Hippocampal formation (tissue), 2 donors: ENCODE measurements at regions not wholly inside any gene's neighbourhood (a gene's known extent, or its start where the extent isn't known, plus 50 kb on each side); places are given as distances from the start of the nearest gene placed in this dataset.
"Not testable (repeated sequence)": the region's sequence is repeated elsewhere in the genome, so short reads cannot be mapped to it uniquely, and the experiment has no call there.

Experiments
- DNase-seq, 2 donors: peaks; one replicate each; lab custom pipeline; 2025; lab: John Stamatoyannopoulos, UW

DNA sequence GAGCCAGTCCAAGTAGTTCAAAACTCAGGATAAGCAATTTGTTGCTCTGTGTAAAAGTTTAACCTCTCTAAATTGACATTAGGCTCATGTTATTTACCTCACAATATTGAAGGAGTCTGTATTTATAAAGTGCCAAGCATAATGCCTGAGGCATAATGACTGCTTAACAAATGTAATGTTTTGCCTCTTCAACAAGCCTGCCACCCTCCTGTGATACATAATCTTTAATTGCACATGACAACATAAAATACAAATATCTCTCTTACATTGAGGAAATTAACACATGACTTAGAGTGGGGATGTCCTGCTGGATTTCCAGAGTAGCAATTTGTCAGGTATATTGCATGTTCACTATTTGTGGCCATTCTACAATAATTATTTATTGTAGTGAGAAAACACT, 469.2 kb upstream of the ANO5 start:
- no peak for DNase-seq

DNA sequence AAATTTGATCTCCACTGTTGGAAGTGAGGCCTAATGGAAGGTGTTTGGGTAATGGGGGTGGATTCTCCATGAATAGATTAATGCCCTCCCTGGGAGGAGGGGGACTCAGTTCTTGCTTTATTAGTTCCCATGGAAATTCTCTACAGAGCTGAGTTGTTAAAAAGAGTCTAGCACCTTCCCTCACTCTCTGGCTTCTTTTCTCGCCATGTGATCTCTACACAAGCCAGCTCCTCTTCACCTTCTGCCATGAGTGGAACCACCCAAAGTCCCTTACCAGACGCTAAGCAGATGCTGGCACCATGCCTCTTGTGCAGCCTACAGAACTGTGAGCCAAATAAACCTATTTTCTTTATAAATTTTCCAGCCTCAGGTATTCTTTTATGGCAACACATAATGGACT, 465.8 kb upstream of the ANO5 start:
- no peak for DNase-seq

DNA sequence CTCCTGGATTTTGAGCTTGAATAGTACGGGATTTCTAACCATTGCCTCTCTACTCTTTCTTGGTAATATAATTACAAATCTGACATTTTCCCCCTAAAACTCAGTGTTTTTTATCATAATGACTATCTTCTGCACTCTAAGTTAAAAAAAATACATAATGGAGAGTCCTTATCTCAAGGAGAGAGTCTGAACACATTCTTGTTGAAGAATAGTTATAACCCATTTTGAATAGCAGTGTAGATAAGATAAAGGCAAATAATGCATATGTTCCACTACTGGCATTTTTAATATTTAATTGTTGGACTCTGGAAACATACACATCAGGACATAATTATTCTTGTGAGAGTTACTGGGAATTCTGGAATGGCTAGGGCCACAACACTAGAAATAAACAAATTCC, 456.5 kb upstream of the ANO5 start:
- no peak for DNase-seq

DNA sequence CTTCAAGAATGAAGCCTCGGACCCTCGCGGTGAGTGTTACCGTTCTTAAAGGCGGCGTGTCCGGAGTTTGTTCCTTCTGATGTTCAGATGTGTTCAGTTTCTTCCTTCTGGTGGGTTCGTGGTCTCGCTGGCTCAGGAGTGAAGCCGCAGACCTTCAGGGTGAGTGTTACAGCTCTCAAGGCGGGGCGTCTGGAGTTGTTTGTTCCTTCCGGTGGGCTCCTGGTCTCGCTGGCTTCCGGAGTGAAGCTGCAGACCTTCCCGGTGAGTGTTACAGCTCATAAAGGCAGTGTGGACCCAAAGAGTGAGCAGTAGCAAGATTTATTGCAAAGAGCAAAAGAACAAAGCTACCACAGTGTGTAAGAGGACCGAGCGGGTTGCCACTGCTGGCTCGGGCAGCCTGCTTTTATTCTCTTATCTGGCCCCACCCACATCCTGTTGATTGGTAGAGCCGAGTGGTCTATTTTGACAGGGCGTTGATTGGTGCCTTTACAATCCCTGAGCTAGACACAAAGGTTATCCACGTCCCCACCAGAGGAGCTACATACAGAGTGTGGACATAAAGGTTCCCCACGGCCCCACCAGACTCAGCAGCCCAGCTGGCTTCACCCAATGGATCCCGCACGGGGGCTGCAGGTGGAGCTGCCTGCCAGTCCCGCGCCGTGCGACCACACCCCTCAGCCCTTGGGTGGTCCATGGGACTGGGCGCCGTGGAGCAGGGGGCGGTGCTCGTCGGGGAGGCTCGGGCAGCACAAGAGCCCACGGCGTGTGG, 440.2 kb upstream of the ANO5 start:
- DNase-seq = not testable (repeated sequence)

DNA sequence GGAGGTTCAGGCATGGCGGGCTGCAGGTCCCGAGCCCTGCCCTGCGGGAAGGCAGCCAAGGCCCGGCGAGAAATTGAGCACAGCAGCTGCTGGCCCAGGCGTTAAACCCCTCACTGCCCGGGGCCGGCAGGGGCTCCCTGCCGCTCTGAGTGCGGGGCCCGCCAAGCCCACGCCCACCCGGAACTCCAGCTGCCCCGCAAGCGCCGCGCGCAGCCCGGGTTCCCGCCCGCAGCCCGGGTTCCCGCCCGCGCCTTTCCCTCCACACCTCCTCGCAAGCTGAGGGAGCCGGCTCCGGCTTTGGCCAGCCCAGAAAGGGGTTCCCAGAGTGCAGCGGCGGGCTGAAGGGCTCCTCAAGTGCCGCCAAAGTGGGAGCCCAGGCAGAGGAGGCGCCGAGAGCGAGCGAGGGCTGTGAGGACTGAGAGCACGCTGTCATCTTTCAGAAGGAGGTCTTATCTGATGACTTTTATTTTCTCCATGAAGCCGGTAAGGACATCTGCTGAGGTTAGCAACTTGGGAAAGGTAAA, 439.6 kb upstream of the ANO5 start:
- not testable (repeated sequence) for DNase-seq

DNA sequence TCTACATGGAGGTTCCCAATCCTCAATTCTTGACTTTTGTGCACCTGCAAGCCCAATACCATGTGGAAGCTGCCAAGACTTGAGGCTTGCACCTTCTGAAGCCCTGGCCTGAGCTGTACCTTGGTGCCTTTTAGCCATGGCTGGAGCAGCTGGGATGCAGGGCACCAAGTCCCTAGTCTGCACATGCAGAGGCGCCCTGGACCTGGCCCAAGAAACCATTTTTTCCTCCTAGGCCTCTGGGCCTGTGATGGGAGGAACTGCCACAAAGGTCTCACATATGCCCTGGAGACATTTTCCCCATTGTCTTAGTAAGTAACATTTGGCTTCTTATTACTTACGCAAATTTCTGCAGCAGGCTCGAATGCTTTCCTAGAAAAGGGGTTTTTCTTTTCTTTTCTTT, 431.9 kb upstream of the ANO5 start:
- no peak for DNase-seq

DNA sequence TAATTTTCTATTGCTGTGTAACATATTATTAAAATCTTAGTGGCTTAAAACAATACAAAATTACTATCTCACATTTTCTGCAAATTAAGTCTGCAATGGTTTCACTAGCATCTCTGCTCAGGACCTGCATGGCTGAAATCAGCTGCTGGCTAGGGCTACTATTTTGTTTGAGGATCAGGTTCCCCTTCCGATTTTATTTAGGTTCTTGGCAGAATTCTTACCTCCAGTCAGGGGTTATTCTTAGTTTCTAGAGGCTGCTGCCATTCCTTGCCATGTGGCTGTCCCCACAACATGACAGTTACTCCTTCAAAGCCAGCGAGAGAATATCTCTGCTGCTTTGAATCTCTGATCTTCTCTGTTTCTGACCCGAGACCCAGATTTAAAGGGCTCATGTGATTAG, 424.5 kb upstream of the ANO5 start:
- DNase-seq = no peak

DNA sequence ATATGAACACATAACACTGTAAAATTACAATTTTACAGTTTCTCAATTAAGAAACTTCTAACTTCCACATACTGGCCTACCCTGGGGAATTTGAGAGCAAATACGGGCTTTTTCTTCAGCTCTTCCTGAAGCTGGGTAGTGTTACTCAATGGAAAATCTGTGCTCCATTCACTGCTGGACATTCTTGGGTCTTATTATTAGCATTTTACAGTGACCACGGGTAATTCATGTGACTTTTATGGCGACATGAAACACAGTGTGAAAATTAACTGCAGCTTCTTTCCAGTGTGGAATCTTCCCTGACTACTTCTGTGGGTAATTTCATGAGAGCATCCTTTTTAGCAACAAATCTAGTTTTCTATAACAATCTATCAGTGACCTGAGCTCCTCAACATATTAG, 423.7 kb upstream of the ANO5 start:
- DNase-seq = no peak

DNA sequence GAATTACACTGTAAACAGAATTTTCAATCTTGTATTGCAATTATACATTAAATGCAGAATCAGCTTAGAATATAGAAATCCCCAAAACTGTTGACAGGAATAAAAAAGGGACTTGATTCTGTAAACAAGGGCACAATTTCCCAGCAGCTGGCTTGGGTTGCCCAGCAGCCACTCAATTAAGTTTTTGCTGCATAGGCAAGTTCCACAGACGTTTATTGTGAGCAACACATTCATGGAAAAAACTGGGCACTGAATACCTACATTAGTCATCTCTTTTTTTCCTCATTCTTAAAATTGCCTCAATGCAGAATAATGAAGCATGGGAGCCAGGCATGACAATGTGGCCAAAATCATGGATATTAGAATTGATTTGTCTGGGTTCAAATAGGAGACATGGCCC, 421.8 kb upstream of the ANO5 start:
- peak in 1 of 2 donors; percentile 63 for DNase-seq

DNA sequence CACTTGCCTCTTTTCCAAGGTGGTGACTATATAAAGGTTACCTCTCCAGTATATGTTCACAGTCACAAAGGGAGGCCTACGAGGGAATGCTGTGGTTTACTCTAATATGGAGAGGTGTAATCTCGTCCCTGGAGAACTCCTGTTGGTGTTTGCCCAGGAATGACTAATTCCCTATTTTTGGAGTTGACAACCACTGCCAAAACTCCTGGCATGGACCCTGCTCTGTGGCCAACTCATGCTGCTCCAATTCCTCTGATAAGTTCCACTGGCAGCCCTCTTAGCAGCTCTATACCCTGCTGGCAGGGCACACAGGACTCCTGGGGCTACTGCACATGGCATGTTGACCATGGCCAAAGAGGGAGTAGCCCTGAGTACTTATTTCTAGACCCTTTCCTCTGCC, 418.7 kb upstream of the ANO5 start:
- no peak for DNase-seq

DNA sequence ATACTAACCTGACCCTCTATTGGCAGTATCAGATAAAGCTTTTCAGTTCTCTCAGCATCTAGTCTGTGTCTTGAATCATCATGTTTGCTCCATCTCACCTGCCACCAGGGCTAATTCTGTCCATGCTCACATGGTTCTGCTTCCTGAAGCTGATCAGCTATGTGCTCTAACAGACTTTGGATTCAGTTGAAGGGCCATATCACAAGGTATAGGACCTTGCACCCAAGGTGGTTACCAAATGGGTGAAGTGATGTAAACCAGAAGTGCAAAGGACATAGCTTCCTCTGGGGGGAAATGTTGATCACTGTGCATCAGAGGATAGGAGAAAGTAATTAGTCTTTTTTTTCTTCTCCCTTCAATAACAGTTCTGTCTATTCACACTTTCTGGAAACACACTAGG, 417.0 kb upstream of the ANO5 start:
- no peak for DNase-seq

DNA sequence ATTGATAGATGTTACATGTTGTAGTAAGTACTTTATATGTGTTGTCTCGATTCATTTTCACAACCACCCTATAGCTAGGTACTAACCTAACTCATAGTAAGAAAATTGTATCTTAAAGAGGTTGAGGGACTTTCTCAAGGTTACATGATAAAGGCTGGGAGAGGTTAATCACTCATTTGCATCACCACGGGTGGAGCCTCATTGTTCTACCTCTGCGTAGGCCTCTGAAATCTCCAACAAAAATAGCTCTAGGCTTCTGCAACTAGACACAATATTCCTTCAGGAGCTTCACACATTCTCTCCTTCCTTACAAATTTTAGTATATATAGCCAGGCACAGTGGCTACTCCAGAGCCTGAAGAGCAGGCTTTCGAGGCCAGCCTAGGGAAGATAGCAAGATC, 408.9 kb upstream of the ANO5 start:
- DNase-seq = no peak

DNA sequence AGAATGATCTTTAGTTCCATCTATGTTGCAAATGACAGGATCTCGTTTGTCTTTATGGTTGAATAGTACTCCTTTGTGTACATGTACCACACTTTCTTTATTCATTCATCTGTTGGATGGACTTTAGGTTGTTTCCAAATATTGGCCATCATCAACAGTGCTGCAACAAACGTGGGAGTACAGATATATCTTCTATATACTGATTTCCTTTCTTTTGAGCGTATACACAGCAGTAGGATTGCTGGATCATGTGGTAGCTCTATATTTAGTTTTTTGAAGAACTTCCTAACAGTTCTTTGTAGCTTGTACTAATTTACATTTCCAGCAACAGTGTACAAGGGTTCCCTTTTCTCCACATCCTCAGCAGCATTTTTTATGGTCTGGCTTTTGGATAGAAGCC, 407.5 kb upstream of the ANO5 start:
- DNase-seq = no peak

DNA sequence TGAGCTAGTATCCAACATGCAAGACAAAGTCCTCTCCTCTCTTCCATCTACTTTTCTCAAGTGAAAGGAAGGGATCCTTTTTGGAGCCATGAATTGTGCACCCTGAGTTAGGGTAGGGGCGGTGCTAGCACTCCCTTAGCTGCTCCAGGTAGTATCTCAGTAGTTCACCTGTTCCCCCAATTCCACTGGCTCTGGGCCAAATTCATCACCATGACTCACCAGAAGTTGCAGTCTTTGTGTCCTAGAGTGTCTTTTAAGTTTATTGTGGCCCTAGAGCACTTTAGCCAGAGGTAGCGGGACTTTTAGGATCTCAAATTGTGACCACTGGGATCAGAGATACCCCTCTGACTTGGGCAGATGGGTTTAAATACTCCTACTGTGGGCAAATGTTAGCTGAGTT, 398.6 kb upstream of the ANO5 start:
- DNase-seq = no peak

DNA sequence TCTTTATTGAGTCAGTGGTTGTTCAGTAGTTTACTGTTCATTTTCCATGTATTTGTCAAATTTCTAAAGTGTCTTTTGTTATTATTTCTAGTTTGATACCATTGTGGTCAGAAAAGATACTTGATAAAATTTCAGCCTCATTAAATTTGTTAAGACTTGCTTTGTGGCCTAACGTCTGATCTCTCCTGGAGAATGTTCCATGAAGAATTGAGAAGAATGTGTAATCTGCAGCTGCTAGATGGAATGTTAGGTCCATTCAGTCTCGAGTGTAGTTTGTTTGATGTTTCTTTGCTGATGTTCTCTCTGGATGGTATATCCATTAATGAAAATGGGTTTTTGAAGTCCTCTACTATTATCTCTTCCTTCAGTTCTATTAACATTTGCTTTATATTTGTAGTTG, 394.7 kb upstream of the ANO5 start:
- DNase-seq = no peak

DNA sequence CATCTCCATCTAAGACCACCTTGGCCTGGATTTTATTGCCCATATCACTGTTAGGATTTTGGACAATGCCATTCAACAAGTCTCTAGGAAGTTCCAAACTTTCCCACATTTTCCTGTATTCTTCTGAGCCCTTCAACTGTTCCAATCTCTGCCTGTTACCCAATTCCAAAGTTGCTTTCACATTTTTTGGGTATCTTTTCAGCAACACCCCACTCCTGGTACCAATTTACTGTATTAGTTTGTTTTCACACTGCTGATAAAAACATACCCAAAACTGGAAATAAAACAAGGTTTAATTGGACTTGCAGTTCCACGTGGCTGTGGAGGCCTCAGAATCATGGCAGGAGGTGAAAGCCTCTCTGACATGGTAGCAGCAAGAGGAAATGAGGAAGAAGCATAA, 388.4 kb upstream of the ANO5 start:
- not testable (repeated sequence) for DNase-seq

DNA sequence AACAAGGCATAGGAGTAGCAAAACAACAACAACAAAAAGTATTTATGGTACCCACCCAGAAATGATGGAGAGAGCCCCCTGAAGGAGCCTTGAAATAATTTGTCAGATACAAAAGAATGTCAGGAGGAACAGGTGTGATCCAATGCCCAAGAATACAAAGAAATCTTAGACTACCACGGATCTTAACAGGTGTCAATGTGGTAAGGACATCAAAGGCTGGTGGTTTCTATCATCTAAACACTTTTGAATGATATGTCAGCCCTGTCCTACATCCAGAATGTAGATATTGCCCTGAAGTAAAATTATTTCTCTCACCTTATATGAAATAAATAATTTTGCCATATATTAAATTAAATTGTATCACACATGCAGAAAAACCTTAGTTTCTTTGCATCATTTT, 386.4 kb upstream of the ANO5 start:
- no peak for DNase-seq

DNA sequence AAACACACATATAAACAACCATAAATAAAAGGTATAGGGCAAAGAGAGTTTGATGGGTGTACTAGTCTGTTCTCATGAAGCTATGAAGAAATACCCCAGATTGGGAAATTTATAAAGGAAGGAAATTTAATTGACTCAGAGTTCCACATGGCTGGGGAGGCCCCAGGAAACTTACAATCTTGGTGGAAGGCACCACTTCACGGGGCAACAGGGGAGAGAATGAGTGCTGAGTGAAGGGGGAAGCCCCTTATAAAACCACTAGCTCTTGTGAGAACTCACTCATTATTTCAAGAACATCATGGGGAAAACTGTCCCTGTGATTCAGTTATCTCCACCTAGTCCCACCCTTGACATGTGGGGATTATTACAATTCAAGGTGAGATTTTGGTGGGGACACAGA, 385.9 kb upstream of the ANO5 start:
- no peak for DNase-seq

DNA sequence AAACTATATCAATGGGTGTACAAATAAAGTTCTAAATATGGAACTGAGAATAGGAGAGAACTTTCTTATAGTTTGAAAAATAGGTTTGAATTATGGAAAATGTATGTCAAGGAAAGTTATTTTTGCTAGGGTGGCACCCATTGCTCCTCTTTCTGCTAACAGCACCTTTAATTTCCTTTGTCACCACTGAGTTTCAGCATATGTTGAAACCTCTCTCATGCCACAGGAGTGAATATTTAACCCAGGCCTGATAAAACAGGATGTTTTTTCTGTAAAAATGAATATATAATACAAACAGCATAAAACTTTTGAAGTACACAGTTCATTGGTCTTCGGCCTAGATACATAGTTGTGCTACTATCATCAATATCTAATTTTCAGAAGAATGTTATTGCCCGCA, 385.5 kb upstream of the ANO5 start:
- DNase-seq = no peak

DNA sequence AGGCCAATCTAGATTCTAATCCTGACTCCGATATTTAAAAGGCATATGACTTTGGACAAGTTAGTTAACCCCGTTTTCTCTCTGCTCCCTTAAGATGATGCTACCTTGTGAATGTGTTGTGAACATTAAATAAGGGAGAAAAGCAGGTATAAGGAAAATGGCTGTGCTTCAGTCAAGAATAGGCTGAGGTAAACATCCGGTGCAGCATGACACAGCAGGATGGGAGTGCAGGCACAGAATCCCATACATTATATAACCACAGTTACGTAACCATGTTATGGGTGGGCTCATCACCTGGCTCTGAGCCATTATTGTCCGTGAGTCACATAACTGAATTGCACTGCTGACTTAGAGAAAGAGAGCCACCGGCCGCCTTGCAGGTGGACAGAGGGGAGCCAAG, 382.2 kb upstream of the ANO5 start:
- no peak for DNase-seq

DNA sequence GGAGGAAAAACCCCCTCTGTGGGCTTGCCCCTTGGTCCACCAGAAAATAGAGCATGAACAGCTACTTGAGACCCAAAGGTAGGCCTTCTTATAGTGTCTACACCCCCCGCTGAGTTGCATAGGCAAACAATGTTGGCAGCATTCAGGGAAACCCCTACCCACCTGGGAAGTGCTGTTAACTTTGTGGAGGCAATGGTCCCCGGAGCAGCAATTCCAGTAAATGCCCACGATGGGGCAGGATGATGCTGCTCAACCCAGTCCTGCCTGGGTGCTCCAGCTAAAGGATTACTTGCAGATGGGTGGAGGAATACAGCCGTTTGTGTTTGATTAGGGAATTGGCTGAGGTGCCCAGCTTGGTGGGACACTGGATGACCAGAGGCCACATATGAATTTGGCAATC, 381.3 kb upstream of the ANO5 start:
- DNase-seq = no peak

DNA sequence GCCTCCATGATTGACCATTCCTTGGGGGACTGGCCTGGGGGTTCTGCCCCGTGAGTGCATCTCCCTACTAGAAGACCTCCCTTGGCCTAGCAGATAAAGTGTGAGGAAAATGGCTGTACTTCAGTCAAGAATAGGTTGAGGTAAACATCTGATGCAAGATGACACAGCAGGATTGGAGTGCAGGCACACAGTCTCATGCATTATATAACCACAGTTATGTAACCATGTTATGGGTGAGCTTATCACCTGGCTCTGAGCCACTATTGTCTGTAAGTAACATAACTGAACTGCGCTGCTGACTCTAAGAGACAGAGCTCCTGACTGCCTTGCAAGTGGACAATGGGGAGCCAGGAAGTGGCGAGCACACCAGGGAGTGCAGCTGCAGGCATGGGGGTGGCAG, 378.7 kb upstream of the ANO5 start:
- no peak for DNase-seq

DNA sequence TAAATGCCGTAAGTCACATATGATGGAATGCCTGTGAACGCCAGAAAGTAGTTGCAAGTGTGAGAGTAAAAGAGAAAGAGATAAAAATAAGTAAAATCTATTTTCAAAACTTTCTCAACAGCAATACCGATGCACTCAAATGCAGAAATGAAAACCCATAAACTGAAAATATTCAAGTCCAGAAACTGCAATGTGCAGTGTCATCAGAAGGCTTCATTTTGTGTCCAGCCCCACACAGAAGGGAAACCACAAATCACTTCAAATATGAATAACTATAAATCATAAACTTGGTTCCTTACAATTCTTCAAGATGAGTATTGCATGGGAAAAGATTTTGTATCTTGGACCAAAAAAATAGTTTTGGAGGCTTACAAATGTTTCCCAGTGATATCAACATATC, 375.2 kb upstream of the ANO5 start:
- no peak for DNase-seq

DNA sequence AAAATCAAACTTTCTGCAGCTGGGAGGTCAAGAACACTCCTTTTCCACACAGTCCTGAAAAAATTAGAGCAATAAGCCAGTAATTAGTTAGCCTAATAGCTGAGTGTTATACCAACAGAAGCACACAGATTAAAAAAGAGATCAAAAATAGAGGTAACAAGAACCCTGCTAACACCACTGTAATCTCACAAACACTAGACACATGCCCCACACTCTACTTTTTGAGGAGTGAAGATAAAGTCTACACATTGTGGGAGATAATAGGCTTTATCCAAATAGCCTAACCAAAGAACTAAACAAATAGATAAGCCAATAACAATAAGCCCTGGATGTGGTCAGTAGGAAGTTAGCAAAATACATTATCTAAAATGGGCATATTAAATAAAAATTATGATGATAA, 372.7 kb upstream of the ANO5 start:
- DNase-seq = no peak
